Fibroblast of lung (primary cell): ENCODE measurements at regions not wholly inside any gene's neighbourhood (a gene's known extent, or its start where the extent isn't known, plus 50 kb on each side); places are given as distances from the start of the nearest gene placed in this dataset.

Source experiments
- DNase-seq, 2 donors: peaks; one replicate each; pipeline versions ENCODE4 v3.0.0 to v3.0.0-alpha.2; 2010; ENCODE audit warnings: low read depth in 2 of 2
- H2AFZ ChIP-seq: 2 replicates; pipeline ENCODE4 v1.5.1; 2012; ENCODE audit warnings: low read length, control low read depth, inconsistent platforms
- H3K27ac ChIP-seq: 2 replicates; pipeline ENCODE4 v1.5.1; 2011; ENCODE audit warnings: low read length, control low read depth; ENCODE audit not compliant: insufficient read depth
- H3K27me3 ChIP-seq: 2 replicates; pipeline ENCODE4 v1.5.1; 2011; ENCODE audit warnings: mild to moderate bottlenecking, low read length; ENCODE audit not compliant: control insufficient read depth, insufficient read depth
- H3K36me3 ChIP-seq: 2 replicates; pipeline ENCODE4 v1.5.1; 2011; ENCODE audit warnings: low read length; ENCODE audit not compliant: control insufficient read depth, insufficient read depth
- H3K4me1 ChIP-seq: 2 replicates; pipeline ENCODE4 v1.5.1; 2011; ENCODE audit warnings: low read length; ENCODE audit not compliant: control insufficient read depth, insufficient read depth; ENCODE audit errors: extremely low read depth
- H3K4me2 ChIP-seq: 2 replicates; pipeline ENCODE4 v1.5.1; 2011; ENCODE audit warnings: low read length, control low read depth; ENCODE audit not compliant: insufficient read depth; ENCODE audit errors: extremely low read depth
- H3K4me3 ChIP-seq, 4 experiments: fragments of 200-600 bp in 1 of 4; sonication (generic) in 1 of 4; replicated peaks in 1 of 4; 2 replicates each; pipeline ENCODE4 v1.5.1; 2011 to 2016; ENCODE audit warnings: low read length in 4 of 4, low read depth in 3 of 4, mild to moderate bottlenecking in 3 of 4, control low read depth in 2 of 4, inconsistent platforms in 1 of 4, mixed read lengths in 1 of 4; ENCODE audit not compliant: insufficient read depth in 1 of 4; ENCODE audit errors: control extremely low read depth in 1 of 4
- H3K79me2 ChIP-seq: 2 replicates; pipeline ENCODE4 v1.5.1; 2012; ENCODE audit warnings: mild to moderate bottlenecking, low read length, inconsistent platforms; ENCODE audit not compliant: control insufficient read depth, insufficient read depth
- H3K9ac ChIP-seq: 2 replicates; pipeline ENCODE4 v1.5.1; 2011; ENCODE audit warnings: mild to moderate bottlenecking, low read length, control low read depth; ENCODE audit not compliant: insufficient read depth
- H3K9me3 ChIP-seq: 2 replicates; pipeline ENCODE4 v1.5.1; 2012; ENCODE audit warnings: low read depth, low read length; ENCODE audit not compliant: control insufficient read depth, insufficient read depth
- H4K20me1 ChIP-seq: 2 replicates; pipeline ENCODE4 v1.5.1; 2011; ENCODE audit warnings: low read length; ENCODE audit not compliant: control insufficient read depth, insufficient read depth; ENCODE audit errors: extremely low read depth
- CTCF ChIP-seq, 2 donors: IDR thresholded peaks in 1 of 2; conservative IDR thresholded peaks in 1 of 2; 1 replicate in 1 of 2; 2 replicates in 1 of 2; pipeline ENCODE4 v1.5.1; 2011 to 2012; ENCODE audit warnings: low read length in 2 of 2, control low read depth in 1 of 2, inconsistent platforms in 1 of 2, low read depth in 1 of 2, mild to moderate bottlenecking in 1 of 2
- EZH2 ChIP-seq: IDR thresholded peaks from 2 replicates; pipeline ENCODE4 v1.5.1; 2012; ENCODE audit warnings: low read length, control low read depth, mild to moderate bottlenecking; ENCODE audit errors: missing control alignments

- Histone ChIP-seq H4K20me1 (no peaks in the 10 kb centered on the region), H2AFZ (no peak overlapping the region), H3K27me3 (no peaks in the 10 kb centered on the region), H3K36me3 (no peaks in the 10 kb centered on the region), H3K79me2 (no peaks in the 10 kb centered on the region), H3K4me2 (no peak overlapping the region), H3K27ac (no peak overlapping the region), H3K4me1 (no peaks in the 10 kb centered on the region), H3K9me3 (no peaks in the 10 kb centered on the region), H3K4me3 (no peak overlapping the region), H3K9ac (no peak overlapping the region)
- DNase-seq: no peak
- TF ChIP-seq EZH2 (no peak), CTCF (conservative IDR thresholded peaks at IDR 0.05 in 1 of 2, IDR thresholded peaks at IDR 0.05 in 1 of 2; ENCODE audit: low read depth in 1 of 2, low read length in 2 of 2) (no peak)
These were observed 102.1 kb downstream of the ACER2 start for GRCh38 chr9:19510907-19511306.
